C1 segment of cervical spinal cord (tissue), 14 donors: ENCODE measurements at regions not wholly inside any gene's neighbourhood (a gene's known extent, or its start where the extent isn't known, plus 50 kb on each side); places are given as distances from the start of the nearest gene placed in this dataset.
"Not testable (repeated sequence)": the region's sequence is repeated elsewhere in the genome, so short reads cannot be mapped to it uniquely, and the experiment has no call there.

Experiments
- DNase-seq, 14 donors: peaks; one replicate each; lab custom pipeline; 2025; lab: John Stamatoyannopoulos, UW

- no peak for DNase-seq
These were observed 1119.0 kb downstream of the NAALADL2 start for GRCh38 chr3:175977968-175978752.

- no peak for DNase-seq
These were observed 1110.3 kb downstream of the NAALADL2 start for GRCh38 chr3:175969456-175969855.

GRCh38 chr3:175965036-175965435 is 1105.9 kb downstream of the NAALADL2 start:
- no peak for DNase-seq

GRCh38 chr3:175957427-175957826 is 1098.3 kb downstream of the NAALADL2 start:
- no peak for DNase-seq

GRCh38 chr3:175956964-175957363 is 1097.8 kb downstream of the NAALADL2 start:
- no peak for DNase-seq

- no peak for DNase-seq
These were observed 1092.0 kb downstream of the NAALADL2 start for GRCh38 chr3:175951047-175951694.

GRCh38 chr3:175948041-175948440 is 1088.9 kb downstream of the NAALADL2 start:
- DNase-seq = no peak

- peak in 3 of 14 donors; percentile 2 to 4 (median 2) for DNase-seq
These were observed 1082.2 kb downstream of the NAALADL2 start for GRCh38 chr3:175941352-175941751.

GRCh38 chr3:175940881-175941280 is 1081.7 kb downstream of the NAALADL2 start:
- no peak for DNase-seq

GRCh38 chr3:175940243-175940642 is 1081.1 kb downstream of the NAALADL2 start:
- DNase-seq = no peak

GRCh38 chr3:175937367-175937766 is 1078.2 kb downstream of the NAALADL2 start:
- DNase-seq = not testable (repeated sequence)

- no peak for DNase-seq
These were observed 1073.5 kb downstream of the NAALADL2 start for GRCh38 chr3:175932586-175932985.

GRCh38 chr3:175919133-175919532 is 1060.0 kb downstream of the NAALADL2 start:
- DNase-seq = no peak

- DNase-seq = no peak
These were observed 1057.2 kb downstream of the NAALADL2 start for GRCh38 chr3:175916191-175916934.

GRCh38 chr3:175914785-175915184 is 1055.7 kb downstream of the NAALADL2 start:
- no peak for DNase-seq

GRCh38 chr3:175913286-175913685 is 1054.2 kb downstream of the NAALADL2 start:
- DNase-seq = no peak

GRCh38 chr3:175911937-175912336 is 1052.8 kb downstream of the NAALADL2 start:
- DNase-seq = no peak

- no peak for DNase-seq
These were observed 1043.1 kb downstream of the NAALADL2 start for GRCh38 chr3:175902226-175902625.

GRCh38 chr3:175898194-175898593 is 1039.1 kb downstream of the NAALADL2 start:
- DNase-seq = no peak

GRCh38 chr3:175896655-175897054 is 1037.5 kb downstream of the NAALADL2 start:
- no peak for DNase-seq

GRCh38 chr3:175895731-175896130 is 1036.6 kb downstream of the NAALADL2 start:
- DNase-seq = no peak

- DNase-seq = no peak
These were observed 1034.4 kb downstream of the NAALADL2 start for GRCh38 chr3:175893566-175893965.
